ENCODE measurements at regions not wholly inside any gene's neighbourhood (a gene's known extent, or its start where the extent isn't known, plus 50 kb on each side); places are given as distances from the start of the nearest gene placed in this dataset.

DNA sequence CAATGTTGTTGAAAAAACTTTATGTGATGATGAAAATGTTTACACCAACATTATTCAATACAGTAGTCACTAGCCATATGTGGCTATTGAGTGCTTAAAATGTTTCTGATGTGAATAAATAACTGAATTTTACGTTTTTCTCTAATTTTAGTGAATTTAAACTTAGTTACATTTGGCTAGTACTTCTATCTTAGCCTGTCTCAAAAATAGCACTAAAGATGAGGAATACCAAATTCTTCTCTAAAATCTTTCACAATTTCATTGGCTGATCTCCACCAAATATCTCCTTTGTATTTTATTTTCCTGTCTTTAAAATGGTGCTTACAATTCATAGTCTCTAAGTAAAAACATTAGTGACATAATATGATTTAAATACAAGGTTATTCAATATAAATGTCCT lies 83.7 kb upstream of the RND3 start:
- ATAC-seq (no peak), DNase-seq (ENCODE audit: low spot score in 2 of 2) (no peak)
- H3K4me3 Mint-ChIP-seq = no peak overlapping the region
- H3K4me1 Mint-ChIP-seq = no peaks in the 10 kb centered on the region
- no peaks in the 10 kb centered on the region for H3K9me3 Mint-ChIP-seq
- H3K36me3 Mint-ChIP-seq = no peaks in the 10 kb centered on the region
- H3K27ac Mint-ChIP-seq = no peak overlapping the region

DNA sequence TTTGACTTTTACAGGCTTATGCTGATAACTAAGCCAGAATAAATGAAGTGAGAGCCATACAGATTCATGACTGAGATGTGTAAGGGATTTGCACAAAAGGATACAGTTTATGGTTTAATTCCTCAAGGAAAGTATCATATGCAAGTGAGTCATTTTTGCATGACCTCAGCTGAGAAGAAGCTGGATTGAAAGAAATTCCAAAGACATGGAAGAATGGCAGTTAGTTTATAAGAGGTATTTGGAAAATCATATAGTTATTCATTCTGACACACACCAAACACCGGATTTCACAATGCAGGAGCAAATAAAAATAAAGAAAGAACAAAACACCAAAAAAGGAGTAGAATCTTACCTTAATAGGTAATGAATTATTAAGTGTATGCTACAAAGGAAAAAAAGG lies 83.2 kb upstream of the RND3 start:
- Mint-ChIP-seq H3K9me3 (no peaks in the 10 kb centered on the region), H3K27ac (no peak overlapping the region), H3K4me3 (no peak overlapping the region), H3K36me3 (no peaks in the 10 kb centered on the region), H3K4me1 (no peaks in the 10 kb centered on the region)
- no peak for ATAC-seq
- DNase-seq (ENCODE audit: low spot score in 2 of 2) = no peak

GRCh38 chr2:150569761-150570160 lies 82.3 kb upstream of the RND3 start:
- Mint-ChIP-seq H3K36me3 (no peaks in the 10 kb centered on the region), H3K9me3 (no peaks in the 10 kb centered on the region), H3K4me1 (no peaks in the 10 kb centered on the region), H3K4me3 (no peak overlapping the region), H3K27ac (no peak overlapping the region)
- ATAC-seq (no peak), DNase-seq (ENCODE audit: low spot score in 2 of 2) (no peak)

DNA sequence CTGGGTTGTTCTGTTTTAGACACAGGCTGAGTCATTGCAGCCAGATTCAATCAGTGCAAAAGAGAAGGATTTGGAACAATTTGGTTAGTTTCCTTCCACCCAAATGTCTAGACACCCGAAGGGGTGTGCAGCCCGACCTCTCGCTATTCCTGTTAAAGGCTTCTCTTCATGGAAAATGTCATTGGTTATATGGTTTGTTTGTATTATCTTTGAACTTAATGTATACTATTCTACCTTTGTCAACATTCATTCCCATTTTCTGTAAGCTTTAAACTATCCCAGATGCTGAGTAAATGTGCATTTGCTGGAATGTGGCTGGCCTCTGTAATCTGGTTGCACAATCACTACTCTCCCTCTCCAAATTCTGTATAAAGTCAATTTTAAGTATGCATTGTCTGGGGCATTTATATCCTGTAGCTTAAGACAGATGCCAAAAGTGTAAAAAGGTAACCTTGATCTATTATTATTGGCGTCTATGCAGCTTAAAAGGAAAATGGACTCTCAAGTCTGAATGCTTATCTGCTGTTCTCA lies 80.4 kb upstream of the RND3 start:
- Mint-ChIP-seq H3K4me3 (no peak overlapping the region), H3K27ac (no peak overlapping the region), H3K4me1 (no peaks in the 10 kb centered on the region), H3K9me3 (no peaks in the 10 kb centered on the region), H3K36me3 (no peaks in the 10 kb centered on the region)
- DNase-seq (ENCODE audit: low spot score in 2 of 2) = no peak
- ATAC-seq = no peak

DNA sequence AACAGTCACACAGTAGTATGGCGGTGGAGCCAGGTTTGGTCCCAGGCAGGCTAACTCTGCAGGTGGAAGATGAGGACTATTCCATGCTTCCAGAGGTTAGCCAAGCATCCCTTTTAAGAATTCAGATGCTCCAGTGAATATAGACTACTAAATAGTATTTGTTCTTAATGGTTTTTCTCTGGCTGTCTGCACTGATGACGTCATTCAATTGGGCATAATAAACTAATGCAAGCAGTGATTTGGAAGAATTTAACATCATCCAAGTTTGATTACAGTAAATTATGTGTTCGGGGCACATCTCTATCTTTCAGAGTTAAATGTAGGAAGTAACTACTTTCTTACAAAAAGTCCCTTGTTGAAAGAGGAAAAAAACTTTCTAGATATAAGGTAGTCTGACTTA lies 78.8 kb upstream of the RND3 start:
- no peak overlapping the region for H3K4me3 Mint-ChIP-seq
- no peaks in the 10 kb centered on the region for H3K4me1 Mint-ChIP-seq
- ATAC-seq (no peak), DNase-seq (ENCODE audit: low spot score in 2 of 2) (no peak)
- no peaks in the 10 kb centered on the region for H3K9me3 Mint-ChIP-seq
- H3K36me3 Mint-ChIP-seq = no peaks in the 10 kb centered on the region
- H3K27ac Mint-ChIP-seq = no peak overlapping the region

DNA sequence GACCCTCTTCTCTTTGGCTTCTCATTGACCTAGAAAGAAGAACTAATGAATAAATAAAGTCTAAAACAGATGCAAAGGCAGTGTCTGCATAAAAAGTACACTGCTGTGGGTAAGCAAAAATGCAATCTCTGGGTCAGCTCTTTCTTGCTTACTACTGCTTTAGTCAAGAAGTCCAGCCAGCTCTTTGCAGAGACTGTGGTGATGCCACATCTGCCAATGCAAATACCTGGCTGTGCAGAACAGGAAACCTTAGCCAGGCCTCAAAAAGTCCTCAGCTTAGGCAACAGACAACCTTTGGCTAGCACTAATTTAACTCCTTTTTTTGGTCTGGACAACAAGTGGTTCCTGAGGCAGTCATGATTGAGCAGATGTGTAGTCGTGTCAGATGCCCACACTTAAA lies 73.6 kb upstream of the RND3 start:
- no peak overlapping the region for H3K4me3 Mint-ChIP-seq
- H3K27ac Mint-ChIP-seq = no peak overlapping the region
- H3K9me3 Mint-ChIP-seq = peaks cover 3% of the 10 kb centered on the region
- no peaks in the 10 kb centered on the region for H3K4me1 Mint-ChIP-seq
- no peaks in the 10 kb centered on the region for H3K36me3 Mint-ChIP-seq
- ATAC-seq = no peak
- no peak for DNase-seq (ENCODE audit: low spot score in 2 of 2)

- ATAC-seq (no peak), DNase-seq (ENCODE audit: low spot score in 2 of 2) (no peak)
- no peak overlapping the region for H3K27ac Mint-ChIP-seq
- H3K9me3 Mint-ChIP-seq = peaks cover 6% of the 10 kb centered on the region
- H3K4me1 Mint-ChIP-seq = no peaks in the 10 kb centered on the region
- no peaks in the 10 kb centered on the region for H3K36me3 Mint-ChIP-seq
- H3K4me3 Mint-ChIP-seq = no peak overlapping the region
Observed at GRCh38 chr2:150557020-150557600, 69.6 kb upstream of the RND3 start.

DNA sequence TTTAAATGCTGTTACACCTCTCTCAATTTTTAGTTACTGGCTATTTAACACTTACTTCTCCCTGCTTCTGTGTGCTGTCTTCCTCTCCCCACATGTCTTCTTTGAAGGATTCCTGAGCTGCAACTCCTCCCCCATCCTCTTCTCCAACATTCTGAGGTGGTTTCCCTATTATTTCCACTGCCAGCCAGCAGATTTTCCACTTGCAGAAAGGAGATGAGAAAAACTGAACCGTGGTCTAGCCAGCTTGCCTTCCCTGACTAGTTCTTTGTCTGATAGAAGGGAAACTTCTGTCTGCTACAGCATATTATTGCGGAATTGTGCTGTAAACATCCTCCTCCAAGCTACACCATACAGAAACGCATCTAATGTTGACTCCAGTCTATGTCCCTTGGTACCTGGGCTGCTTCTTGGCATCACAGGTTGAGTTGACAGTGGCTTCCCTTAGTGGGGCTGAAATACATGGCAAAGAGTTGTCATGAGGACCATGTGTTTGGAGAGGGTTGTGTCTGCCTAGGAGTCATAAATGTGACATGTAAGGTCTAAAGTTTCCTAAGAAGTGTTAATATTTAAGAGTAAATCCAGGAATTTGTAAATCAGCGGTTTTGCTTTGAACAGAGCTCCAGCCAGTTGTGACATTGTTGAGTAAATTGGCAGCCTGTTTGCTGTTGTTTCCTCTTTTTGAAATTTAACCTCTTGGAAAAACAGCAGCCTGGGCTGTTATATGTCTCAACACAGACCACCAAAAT lies 68.3 kb upstream of the RND3 start:
- Mint-ChIP-seq H3K9me3 (peaks cover 6% of the 10 kb centered on the region), H3K4me1 (no peaks in the 10 kb centered on the region), H3K4me3 (no peak overlapping the region), H3K27ac (no peak overlapping the region), H3K36me3 (no peaks in the 10 kb centered on the region)
- ATAC-seq (no peak), DNase-seq (ENCODE audit: low spot score in 2 of 2) (no peak)

GRCh38 chr2:150554046-150554445 lies 66.6 kb upstream of the RND3 start:
- no peak for DNase-seq (ENCODE audit: low spot score in 2 of 2)
- peaks cover 6% of the 10 kb centered on the region for H3K9me3 Mint-ChIP-seq
- no peaks in the 10 kb centered on the region for H3K36me3 Mint-ChIP-seq
- no peak overlapping the region for H3K4me3 Mint-ChIP-seq
- no peak for ATAC-seq
- H3K4me1 Mint-ChIP-seq = no peaks in the 10 kb centered on the region
- no peak overlapping the region for H3K27ac Mint-ChIP-seq

DNA sequence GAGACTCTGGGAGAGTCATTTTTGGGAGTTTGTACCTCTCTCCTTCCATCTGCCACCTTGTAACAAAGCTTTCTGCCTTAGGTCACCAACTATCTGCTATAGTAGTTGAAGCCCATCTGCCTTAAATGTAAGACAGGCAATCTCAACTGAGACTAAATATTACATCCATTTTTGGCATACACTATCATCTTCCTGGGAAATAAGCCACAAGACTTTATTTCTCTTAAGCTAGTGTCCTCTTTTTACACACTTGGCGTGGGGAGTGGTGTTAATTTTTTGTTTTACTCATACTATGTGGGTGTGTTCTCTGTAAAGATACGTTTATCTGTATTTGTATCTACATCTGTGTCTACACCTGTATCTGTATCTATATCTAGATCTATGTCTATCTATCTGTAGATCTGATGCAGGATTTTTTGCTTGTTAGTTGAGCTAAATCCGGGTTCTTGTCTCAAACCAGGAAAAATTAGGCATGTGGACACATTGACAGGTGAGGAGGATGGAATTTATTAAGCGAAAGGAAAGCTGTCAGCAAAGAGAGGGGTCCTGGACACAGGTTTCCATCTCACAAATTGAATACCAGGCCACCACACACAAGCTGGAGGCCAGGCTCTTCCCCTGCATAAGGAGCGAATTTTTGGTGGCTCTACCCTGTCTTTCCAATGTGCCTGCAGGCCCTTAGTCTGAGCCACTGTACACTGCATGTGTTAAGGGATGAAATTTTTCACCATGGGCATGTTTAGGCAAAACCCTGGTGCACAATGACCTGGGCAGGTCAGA lies 64.8 kb upstream of the RND3 start:
- Mint-ChIP-seq H3K4me1 (no peaks in the 10 kb centered on the region), H3K36me3 (no peaks in the 10 kb centered on the region), H3K4me3 (no peak overlapping the region), H3K9me3 (peaks cover 3% of the 10 kb centered on the region), H3K27ac (no peak overlapping the region)
- DNase-seq (ENCODE audit: low spot score in 2 of 2) (no peak), ATAC-seq (no peak)

DNA sequence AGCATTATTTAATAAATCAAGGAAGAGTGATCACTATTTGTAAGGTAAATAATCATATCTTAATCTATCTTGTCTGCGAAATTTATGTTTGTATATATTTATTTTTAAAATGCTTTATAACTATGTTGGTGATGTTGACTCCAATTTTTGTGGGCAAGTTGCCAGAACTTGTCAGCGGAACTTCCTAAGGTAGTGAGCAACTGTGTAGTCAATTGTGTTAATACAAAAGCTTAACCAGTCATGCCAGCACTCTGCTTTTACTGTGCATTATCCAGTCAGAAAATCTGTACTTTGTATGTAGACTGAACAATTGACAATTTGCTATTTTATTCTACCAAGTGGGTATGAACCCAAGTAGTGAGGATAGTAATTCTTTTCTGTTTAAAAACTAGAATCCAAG lies 61.9 kb upstream of the RND3 start:
- no peak for ATAC-seq
- H3K9me3 Mint-ChIP-seq = no peaks in the 10 kb centered on the region

GRCh38 chr2:150548527-150548926 lies 61.1 kb upstream of the RND3 start:
- Mint-ChIP-seq H3K36me3 (no peaks in the 10 kb centered on the region), H3K4me1 (no peaks in the 10 kb centered on the region), H3K27ac (no peak overlapping the region), H3K4me3 (no peak overlapping the region), H3K9me3 (no peaks in the 10 kb centered on the region)
- no peak for ATAC-seq
- DNase-seq (ENCODE audit: low spot score in 2 of 2) = no peak

More for the DNA sequence above, 61.9 kb upstream of the RND3 start:
- no peaks in the 10 kb centered on the region for H3K4me1 Mint-ChIP-seq
- DNase-seq (ENCODE audit: low spot score in 2 of 2) = no peak
- H3K36me3 Mint-ChIP-seq = no peaks in the 10 kb centered on the region
- H3K27ac Mint-ChIP-seq = no peak overlapping the region
- H3K4me3 Mint-ChIP-seq = no peak overlapping the region

GRCh38 chr2:150545916-150546315 lies 58.4 kb upstream of the RND3 start:
- Mint-ChIP-seq H3K4me1 (no peaks in the 10 kb centered on the region), H3K36me3 (no peaks in the 10 kb centered on the region), H3K4me3 (no peak overlapping the region), H3K9me3 (no peaks in the 10 kb centered on the region), H3K27ac (no peak overlapping the region)
- DNase-seq (ENCODE audit: low spot score in 2 of 2) = no peak
- ATAC-seq = no peak

DNA sequence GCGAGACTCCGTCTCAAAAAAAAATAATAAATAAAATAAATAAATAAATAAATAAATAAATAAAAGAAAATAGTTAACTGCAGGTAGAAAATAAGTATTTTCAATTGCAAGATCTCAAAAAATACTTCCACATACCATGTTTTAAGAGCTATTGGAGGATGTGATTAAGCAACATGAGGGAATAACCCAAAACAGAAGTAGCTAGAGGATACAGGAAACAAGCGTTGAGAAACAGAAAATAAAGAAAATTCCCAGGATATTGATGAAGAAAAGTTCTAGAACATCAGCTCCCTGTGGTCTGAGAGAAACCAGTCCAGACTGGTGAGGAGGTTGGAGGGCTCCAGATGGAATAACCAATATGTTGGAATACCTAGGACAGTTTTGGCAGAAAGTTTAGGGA lies 57.3 kb upstream of the RND3 start:
- DNase-seq (ENCODE audit: low spot score in 2 of 2) (no peak), ATAC-seq (no peak)
- Mint-ChIP-seq H3K36me3 (no peaks in the 10 kb centered on the region), H3K4me1 (no peaks in the 10 kb centered on the region), H3K27ac (no peak overlapping the region), H3K4me3 (no peak overlapping the region), H3K9me3 (no peaks in the 10 kb centered on the region)

DNA sequence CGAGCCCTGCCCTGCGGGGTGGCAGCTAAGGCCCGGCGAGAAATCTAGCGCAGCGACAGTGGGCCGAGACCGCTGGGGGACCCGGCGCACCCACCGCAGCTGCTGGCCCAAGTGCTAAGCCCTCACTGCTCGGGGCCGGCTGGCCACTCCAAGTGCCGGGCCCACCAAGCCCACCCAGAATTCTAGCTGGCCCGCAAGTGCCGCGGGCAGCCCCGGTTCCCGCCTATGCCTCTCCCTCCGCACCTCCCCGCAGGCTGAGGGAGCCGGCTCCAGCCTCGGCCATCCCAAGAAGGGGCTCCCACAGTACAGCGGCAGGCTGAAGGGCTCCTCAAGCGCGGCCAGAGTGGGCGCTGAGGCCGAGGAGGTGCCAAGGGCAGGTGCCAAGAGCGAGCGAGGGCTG lies 55.2 kb upstream of the RND3 start:
- H3K27ac Mint-ChIP-seq = no peak overlapping the region
- H3K4me1 Mint-ChIP-seq = no peaks in the 10 kb centered on the region
- H3K36me3 Mint-ChIP-seq = no peaks in the 10 kb centered on the region
- ATAC-seq (no peak), DNase-seq (ENCODE audit: low spot score in 2 of 2) (no peak)
- no peaks in the 10 kb centered on the region for H3K9me3 Mint-ChIP-seq
- H3K4me3 Mint-ChIP-seq = no peak overlapping the region

GRCh38 chr2:150542172-150542571 lies 54.7 kb upstream of the RND3 start:
- no peaks in the 10 kb centered on the region for H3K4me1 Mint-ChIP-seq
- no peak for DNase-seq (ENCODE audit: low spot score in 2 of 2)
- no peak overlapping the region for H3K4me3 Mint-ChIP-seq
- no peak overlapping the region for H3K27ac Mint-ChIP-seq
- H3K9me3 Mint-ChIP-seq = no peaks in the 10 kb centered on the region
- no peaks in the 10 kb centered on the region for H3K36me3 Mint-ChIP-seq
- ATAC-seq = no peak
